Esophagus mucosa (tissue), 1 donor: ENCODE measurements at regions not wholly inside any gene's neighbourhood (a gene's known extent, or its start where the extent isn't known, plus 50 kb on each side); places are given as distances from the start of the nearest gene placed in this dataset.

Source experiments
- ATAC-seq: fragments of 200-7000 bp; cut with Tn5 transposase; one replicate; pipeline ENCODE4 v1.9.1; 2020
- donor health status: DM: yes; HTN: yes; CAD: no.

DNA sequence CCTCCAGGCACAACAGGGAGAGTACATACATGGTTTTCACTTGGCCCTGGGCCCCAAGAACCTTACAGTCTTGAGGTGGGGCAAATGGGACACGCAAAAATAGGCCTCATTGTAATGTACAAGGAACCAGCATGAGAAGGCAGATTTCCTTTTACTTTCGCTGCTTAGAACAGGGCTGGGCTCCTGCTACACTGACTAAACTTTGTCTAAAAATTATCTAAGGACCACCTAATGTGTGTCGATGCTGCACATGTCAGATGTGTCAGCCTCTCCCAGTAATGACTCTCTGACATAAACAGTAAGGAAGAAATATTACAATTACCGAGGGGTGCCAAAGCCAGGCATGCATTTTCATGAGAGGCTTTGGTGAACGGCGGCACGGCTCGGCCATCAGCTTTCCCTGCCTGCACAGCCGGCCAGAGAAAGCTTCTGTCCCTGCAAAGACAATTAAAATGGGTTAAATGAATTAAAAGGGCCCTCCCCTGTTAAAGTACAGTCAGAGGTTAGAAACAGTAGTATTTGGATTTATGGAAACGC lies 224.2 kb upstream of the IRX3 start:
- no peak for ATAC-seq

DNA sequence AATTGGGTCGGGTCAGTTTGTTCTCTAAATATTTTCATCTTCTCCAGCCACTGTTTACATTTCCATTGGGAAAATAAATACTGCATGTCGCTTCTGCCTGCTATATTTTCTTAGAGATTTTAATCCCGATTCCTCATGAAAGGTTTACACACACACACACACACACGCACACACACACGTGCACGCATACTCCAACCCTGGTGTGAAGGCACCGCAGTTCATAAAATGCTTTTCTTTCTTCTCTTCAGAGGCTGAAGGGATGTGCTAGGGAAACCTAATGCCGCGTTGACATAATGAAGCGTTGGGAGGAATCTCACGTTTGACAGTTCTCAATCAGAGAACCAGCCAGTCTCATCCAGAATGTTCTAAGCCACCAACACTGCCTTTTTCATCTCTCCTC lies 222.9 kb upstream of the IRX3 start:
- no peak for ATAC-seq

DNA sequence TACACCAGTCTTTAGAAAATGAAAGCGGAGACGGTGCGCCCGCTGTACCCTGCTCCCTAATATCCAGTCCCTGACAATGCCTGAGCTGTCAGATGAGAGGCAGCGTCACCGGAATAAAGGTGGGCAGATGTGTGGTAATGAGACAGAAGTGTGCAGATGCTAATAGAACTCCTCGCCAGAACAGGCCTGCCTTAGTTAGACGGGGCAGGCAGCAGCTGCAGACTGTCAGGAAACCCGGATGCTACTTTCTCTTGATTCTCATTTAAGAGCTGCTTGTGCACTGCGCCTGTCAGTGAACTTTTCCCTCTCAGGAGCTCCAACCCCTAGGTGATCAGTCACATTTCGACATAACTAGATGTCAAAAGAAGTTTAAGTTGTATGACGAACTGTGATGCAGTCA lies 221.8 kb upstream of the IRX3 start:
- ATAC-seq: no peak

DNA sequence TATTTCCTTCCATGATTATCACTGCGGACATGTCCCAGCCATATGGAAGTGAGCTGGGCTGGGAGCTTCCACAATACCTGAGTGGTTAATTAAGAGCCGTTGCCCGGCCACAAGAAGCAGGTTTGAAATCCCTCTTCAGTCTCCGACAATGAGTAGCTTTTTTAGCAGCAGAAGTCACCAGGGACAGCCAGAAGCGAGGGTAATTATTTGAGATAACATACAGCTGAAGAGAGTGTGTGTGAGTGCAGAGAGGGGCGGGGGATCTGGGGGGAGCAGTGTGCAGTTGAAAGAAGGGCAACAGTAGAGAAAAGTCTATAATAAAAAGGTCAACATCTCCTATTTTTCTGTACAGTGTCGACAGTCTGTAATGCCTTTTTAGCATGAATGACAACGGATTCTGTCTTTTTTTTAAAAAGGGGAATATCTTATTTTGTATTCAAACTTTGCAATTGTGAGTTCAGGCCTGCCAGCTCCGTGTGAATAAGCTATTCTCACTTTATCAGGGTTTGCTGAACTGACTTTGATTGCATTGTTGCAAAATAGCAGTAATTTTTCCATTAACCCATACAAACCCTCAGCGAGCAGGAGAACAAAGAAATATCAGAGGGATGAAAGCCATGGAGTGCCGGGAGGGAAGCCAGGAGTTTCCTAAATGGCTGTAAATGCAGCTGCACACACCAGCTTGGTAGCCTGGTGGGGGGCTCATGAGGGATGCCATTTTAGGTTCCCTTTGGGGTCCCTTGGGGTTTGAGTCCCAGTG lies 220.3 kb upstream of the IRX3 start:
- ATAC-seq: no peak

DNA sequence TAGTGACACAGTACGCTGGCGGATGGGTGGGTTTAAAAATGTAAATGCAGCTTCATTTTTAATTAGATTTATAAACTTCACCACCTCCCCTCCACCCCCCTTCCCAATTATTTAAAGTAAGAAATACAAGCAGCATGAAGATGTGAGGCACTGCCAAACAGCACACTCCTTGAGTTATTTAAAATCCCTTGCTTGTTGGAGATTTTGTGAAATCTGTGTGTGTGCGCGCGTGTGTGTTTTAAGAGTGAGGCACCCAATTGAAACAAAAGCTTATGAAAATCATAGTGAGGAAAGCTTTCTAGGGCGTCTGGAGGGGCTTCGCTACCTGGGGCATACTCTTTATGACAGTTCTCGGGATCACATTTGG lies 219.6 kb upstream of the IRX3 start:
- no peak for ATAC-seq

DNA sequence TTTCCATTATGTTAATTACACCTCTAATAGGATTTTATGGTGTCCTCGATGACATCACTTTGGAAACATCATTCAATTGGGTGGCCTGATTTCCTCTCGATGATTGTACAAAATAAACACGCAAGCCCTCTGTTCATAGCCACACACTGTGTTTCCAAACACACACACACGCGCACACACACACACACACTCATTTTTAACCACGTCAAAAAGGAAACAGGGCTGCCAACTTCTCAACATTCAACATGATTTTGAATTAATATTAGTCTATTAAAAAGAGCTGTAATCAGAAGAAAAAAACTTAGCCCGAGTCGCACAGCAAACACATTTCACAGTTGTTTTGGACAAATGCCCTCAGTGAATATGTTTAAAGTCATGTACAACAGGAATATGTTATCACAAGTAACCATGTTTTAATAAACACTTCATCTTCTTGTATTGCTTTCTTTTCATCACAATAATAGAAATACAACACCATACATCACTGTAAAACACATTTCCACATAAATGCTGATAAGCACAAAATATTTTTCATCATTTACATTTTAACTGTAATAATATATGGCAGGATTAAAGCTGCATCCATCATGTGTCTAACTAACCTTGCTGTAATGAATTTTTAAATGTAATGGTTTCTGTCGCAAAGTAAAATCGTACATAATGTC lies 219.1 kb upstream of the IRX3 start:
- no peak for ATAC-seq

DNA sequence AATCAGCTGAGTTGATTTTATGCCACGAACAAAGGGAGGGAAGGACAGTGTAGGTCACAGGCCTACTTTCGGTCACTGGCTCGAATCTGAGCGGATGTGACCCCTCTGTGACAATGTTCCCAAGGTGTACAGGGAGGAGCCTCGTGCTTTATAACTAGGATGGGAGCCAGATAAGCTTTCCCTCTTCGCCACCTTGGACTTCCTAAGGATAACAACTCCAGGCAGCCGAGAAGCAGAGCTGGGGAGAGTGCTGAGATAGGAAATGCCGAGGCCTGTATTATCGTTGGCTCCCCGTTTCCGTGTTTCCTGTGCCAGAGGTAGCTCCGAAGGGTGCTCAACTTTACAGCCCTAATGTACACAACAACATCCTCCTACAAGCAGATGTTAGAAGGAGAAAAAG lies 217.8 kb upstream of the IRX3 start:
- ATAC-seq: peak; percentile 29

DNA sequence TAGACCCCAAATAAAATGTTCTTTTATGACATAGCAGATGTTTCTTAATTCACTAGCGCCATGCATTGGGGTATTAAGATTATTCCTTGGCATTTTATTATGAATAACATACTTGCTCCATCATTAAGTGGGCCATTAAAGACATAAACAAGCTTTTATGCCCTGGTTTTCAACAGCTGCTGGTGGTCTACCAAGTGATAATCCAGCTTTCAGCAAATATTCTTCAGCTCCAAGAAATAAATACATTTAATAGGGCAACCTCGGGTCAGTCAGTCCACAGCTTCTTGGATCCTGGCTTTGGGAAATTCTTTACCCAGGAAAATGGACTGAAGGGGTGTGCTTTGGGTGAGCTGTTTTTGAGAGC lies 217.3 kb upstream of the IRX3 start:
- ATAC-seq: no peak

DNA sequence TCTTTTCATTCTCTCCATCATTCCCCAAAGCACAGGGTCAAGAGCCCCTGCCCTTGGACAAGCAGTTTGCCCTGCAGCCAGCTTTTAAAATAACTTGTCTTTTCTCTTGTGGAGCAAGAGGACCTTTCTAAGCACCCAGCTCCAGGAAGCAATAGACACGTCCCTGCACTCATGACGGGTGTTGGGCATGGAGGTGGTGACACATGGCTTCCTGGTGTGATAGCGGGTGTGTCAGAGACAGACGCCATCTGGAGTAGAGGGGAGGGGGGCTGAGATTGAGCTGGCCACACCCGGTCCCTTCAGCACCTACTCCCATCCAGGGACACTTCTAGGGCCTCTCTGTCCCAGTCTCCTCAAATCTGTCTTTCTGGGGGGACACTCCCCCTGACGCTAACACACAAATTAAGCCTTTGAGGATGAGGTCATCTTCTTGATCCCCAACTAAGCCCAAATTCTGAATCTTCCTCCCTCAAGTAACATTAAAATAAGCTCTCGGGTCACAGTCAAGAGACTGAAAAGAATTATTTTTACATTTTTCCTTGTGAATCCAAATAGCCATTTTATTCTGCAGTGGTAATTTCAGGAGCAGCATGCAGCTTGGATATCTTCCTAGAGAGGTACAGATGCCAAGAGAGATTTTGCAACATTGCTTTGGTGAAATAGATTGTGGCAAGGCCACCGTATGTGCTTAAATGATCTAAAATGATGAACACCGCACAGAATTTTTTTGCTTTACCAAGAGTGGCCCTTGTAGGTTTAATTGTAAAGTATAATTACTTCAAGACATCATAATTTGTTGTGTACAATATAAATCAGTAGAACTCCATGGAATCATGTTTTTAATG lies 216.6 kb upstream of the IRX3 start:
- peak; percentile 66 for ATAC-seq

DNA sequence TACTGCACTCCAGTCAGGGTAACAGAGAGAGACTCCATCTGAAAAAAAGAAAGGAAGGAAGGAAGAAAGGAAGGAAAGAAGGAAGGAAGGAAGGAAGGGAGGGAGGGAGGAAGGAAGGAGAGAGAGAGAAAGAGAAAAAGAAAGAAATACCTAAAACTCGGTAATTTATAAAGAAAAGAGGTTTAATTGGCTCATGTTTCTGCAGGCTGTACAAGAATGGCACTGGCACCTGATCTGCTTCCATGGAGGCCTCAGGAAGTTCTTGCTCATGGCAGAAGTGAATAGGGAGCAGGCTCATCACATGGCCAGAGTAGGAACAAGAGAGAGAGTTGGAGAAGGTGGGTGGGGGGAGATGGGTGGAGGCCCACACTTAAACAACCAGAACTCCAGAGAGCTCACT lies 215.2 kb upstream of the IRX3 start:
- no peak for ATAC-seq

DNA sequence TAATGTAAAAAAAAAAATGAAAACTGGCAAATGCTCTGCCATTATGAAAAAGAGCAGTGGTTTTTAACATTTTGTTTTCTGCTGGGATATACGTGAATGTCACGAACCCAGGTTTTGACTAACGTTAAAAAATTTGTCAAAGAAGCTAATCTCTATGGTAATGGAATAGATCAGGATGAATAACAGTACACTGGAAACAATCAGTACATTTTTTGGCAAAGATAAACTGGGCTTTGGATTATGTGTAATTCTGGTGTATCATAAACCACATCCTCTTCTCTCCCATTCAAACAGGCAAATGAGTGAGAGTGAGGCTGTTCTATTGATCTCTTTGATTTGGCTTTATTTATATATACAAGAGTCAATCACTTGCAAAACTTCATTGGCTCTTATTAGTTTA lies 207.0 kb upstream of the IRX3 start:
- ATAC-seq: no peak

DNA sequence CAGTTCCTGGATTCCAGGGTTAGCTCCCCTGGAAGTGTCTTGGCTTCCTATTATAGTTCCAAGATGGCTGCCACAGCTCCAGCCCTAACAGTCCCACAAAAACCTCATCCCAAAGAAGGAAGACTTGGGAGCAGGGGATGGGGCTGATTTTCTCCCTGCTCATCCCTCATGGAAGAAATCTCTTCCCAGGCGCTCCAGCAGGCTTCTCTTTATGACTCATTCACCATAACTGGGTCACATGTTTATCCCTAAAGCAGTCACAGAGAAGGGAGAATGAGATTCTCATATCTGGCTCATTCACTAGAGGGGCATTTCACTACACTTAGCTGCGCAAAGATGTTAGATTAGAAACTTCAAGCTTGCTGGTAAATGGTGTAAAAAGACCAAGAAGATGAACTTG lies 206.5 kb upstream of the IRX3 start:
- ATAC-seq: no peak

DNA sequence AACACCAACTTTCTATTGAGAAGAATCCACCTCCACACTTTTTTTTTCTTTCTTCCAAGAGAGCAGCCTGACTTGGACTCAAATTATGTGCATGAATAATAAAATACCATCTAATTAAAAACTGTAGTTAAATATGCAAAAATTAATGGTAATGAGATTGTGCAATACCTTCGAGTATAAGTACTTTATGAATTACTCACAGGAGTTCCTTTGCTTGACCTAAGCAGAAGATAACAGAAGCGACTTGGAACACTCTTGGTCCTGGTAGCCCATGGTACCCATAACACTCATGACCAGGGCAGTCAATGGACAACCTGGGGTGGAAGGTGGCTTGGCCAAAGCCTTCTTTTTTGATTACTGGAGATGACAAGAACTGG lies 203.5 kb upstream of the IRX3 start:
- ATAC-seq: no peak

DNA sequence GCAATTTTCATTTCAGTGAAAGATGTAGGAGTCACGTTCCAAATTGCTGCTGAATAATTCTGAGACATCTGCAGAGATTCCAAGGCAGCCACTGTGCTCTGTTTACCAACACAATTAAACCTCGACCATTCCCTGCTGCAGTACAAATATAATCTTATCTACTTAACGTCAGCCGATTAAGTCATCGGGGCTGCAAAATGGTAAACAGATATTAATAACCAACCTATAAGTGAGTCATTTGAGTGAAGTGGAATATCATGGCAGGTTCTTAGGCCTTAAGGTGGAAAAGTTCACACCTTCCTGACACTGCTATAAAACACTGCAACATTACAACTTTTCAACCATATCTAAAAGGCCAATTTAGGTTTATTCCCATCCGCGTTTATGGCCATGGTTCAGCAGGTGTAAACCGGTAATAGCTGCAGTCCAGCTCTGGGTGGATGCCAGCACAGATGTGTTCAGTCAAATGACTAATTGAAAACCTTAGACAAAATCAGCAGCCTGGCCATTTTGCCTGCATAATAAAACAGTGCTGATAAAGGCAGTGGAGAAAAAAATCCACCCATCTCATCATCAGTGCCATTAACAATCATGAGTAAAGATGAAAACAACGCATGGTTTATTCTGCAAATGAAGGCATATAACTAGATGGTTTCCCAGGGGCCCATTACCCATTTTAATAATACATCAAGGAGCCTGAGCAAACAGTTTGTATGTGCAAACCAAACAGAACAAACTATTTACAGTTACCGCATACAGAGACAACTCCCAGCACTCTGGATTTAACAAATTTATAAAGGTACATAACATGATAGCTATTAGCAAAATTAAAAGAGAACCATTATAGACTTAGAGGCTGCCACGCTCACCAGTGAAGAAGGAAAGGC lies 202.9 kb upstream of the IRX3 start:
- ATAC-seq: no peak

DNA sequence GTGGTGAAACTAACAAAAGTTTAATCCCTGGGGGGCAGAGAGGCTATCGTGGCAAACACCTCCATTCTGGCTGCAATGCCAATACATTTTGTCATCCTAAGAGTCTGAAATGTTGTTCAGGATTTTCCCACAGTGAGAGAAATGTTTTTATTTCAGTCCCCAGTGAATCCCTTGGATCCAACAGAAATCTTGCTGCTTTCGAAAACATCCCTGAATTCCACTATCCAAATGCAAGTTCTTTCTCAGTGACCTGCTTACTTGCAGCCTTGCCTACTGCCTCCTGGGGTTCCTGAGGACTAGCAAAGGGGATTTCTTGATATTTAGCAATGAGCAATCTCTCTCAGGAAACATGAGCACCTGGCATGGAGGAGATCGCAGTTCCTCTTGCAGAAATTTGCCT lies 202.1 kb upstream of the IRX3 start:
- no peak for ATAC-seq

DNA sequence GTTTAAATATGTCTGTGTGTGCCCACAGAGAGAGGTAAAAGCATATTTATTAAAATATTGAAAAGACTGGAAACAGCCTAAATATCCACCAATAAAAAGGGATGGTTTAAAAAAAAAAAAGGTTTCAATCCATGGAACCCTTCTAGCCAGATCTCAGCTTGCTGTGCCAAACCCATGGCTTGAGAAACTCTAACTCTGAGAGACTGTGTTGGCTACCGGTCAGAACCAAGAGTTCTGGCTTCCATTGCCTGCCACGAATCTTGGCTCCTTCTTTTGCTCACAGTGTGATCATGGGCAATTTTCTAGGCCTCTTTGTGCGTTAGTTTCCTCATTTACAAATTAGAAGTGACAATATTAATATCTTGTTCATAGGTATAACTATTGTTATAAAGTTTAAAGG lies 201.3 kb upstream of the IRX3 start:
- no peak for ATAC-seq

DNA sequence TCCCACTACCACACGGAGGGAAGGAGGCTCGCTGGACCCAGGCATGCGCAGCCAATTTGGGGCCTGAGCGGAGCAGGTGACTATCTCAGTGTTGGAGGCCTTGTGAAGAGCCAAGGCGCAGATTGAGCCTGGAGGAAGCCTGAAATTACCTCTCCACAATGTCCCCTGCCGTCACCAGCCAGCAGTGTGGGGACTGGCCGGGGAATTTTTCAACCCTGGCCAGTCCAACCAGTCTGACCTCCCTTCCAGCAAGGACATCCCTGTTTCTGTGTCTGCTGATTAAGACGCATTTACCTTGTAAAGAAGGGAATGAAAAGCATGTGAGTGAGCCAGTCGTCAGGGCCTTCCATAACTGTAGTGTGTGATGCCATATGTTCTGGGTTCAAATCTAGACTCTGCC lies 198.1 kb upstream of the IRX3 start:
- ATAC-seq: peak; percentile 43

DNA sequence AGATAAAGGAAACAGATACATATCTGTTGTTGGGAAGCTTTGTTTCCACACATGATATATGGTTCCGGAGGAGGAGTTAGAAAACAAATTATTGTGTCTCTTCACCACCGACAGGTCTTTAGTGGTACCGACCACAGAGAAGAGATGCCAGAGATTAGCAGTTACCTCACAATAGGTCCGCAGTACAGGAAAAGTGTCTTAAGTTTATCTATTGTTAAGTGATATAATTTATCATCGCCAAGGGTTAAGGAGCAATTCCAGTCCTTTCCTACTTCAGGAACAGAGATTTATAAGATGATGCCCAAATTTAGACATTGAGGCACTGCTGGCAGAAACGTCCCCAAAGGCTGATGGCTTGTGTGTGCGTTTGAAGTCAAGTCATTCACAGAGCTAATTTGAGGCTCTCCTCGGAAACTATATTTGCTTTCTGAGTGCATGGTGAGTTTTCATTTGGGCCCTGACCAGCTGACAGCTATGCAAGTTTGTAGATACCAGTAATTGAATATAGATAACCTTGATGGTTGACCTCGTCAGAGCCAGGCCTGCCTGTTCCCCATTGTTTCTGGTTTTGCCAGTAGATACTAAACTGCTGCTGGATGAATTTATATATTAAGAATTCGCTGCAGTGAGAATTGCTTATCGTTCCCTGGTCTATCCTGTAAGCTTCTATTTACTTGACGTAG lies 196.4 kb upstream of the IRX3 start:
- no peak for ATAC-seq

DNA sequence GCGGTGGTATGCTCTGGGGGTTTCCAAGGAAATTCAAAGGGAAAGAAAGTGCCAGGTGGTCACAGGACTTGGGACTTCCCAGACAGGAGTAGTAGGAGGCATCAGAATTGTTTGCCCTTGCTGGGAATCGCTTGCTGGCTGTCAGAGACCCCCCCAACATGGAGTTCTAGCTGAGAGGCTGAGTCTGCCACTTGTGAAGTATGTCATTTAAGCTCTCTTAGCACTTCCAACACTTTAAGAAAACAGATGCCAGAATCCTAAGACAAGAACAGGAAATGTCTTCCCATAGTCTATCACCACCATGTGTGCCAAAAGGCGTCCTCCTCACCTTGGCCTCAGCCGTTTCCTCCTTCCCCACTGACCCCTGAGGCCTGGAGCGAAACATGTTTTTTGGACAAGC lies 193.8 kb upstream of the IRX3 start:
- no peak for ATAC-seq

DNA sequence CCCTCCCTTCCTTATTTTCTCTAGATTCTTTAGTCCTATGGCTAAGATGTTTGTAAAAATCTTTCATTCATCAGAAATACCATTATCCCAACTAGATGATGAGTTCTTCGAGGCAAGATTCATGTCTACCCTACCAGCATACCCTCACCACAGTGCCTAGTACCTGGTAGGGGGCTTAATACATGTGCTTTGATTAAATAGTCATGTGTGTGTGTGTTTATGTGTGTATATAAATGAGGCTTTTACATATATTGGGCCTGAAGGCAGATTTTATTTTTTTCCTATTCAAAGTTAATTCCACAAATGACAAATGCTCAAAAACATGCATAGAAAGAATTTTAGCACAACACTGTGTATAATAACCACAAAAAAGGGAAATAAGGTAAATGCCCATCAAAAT lies 193.0 kb upstream of the IRX3 start:
- no peak for ATAC-seq

DNA sequence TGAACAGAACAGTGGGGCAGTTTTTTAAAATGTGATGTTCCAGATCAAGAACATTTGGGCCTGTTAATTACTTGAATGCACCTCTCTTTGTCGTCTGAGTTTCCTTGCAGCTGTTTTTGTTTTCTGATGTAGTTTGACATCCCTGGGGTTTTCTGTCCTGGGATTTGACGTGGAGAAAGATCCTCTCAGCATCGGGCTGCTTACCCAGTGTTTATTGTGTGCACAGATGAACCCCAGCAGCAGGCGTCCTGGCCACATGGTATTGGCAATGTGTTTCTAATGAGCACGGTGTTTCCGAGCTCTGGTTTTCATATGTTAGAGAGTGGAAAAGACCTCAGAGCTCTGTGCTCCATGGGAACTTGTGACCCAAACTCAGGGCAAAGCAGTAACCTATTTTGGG lies 191.1 kb upstream of the IRX3 start:
- ATAC-seq: no peak

DNA sequence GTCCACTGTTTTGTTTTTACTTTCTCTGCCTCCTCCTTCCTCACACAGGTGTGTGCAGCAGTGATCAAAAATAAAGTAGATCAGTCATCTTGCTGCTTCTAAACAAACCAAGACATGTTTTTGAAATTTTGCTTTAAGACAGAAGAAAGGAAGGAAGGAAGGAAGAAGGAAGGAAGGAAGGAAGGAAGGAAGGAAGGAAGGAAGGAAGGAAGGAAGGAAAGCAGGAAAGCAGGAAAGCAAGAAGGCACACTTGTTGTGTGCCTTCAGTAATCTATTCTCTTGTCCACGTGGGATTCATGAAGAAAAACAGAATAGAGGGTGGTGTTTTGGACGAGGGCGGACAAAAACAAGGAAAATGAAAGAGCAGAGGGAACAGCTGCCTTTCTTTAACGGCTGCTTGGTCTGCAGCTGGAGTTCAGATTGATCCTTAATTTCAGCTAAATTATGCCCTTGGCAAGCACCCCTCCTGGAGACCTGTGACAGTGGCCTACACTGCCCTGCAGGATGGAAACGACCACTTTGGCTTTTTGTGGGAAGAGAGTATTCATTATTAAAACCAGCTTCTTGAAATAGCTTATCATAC lies 188.5 kb upstream of the IRX3 start:
- ATAC-seq: no peak
